HG02678 (cell line): ENCODE measurements at regions not wholly inside any gene's neighbourhood (a gene's known extent, or its start where the extent isn't known, plus 50 kb on each side); places are given as distances from the start of the nearest gene placed in this dataset.

Source experiments
- ATAC-seq: cut with Tn5 transposase; IDR thresholded peaks from one replicate; pipeline ENCODE4 v1.9.1; 2021; ENCODE audit warnings: mild to moderate bottlenecking, moderate library complexity; ENCODE audit not compliant: unreplicated experiment

DNA sequence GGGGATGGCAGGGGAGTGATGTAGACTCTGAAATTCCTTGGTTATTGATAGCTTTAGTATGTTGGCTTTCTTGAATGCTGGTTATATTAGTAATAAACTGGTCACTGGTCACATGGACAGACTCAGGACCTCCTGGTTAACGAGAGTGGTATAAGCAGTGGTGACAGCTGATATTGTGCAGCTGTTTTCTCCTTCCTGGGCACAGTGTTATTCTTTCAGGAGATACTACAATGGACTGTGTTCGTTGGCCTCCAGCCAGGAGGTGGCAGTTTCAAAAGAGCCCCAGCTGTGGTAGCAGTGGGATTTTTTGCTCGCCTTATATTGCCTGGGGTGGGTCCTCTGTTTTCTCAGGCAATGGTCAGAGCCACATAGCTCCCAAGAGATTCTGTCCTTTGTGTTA, 181.6 kb upstream of the RBMS3 start:
- ATAC-seq: no peak

GRCh38 chr3:29099775-29100174, 181.1 kb upstream of the RBMS3 start:
- ATAC-seq: no peak

GRCh38 chr3:29100292-29100691, 180.6 kb upstream of the RBMS3 start:
- no peak for ATAC-seq

DNA sequence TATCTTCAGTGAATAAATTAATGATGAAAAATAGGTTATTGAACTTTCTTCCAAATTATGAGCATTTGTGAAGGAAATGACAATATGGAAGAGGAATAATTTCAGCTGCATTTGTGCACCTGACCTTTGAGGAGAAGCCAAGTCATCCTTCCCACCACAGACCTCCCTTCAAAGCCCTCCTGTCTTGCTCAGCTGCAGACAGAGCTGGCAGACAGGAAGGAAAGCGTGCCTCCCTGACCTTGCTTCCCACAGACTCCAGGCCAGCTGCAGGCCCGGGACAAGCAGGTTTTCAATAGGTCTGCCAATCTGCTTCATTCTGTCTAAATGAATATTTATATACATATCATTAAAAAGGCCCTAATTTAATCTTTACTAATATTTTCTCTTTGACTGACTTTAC, 152.9 kb upstream of the RBMS3 start:
- no peak for ATAC-seq

DNA sequence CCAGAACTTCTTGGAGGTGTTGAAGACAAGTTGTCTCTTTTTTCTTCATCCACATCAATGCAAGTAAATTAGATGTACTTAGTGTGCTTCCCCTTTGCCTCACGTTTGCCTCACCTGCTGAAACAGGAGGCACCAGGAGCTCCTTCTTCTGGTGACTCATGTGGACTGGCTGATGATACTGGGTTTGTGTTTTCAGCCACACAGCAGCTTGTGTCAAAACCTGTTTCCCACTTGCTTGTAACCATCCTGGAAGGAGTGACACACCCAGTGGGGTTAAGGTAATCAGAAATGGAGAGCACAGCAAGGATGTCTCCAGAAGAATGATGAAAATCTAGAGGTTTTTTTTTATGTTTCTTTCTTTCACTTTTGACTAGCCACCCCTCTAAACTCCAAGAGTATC, 143.3 kb upstream of the RBMS3 start:
- no peak for ATAC-seq

DNA sequence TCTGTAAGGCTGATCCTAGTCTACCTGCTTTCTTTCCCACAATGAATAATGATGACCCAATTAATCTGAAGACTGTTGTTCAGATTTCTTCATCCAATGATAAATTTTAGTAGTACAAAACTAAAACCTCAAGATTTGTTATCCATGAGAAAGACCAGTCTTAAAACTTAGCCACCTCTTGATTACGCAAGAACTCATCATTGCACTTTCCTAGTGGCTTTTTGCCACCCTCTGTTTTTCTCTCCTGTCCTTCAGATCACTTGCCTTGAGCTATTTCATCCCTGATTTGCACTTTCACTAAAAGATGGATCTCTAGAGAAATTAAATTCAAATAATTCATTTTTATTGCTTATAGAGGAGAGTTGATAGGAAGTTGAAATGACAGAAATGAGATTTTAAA, 142.7 kb upstream of the RBMS3 start:
- ATAC-seq: no peak

GRCh38 chr3:29140666-29141065, 140.2 kb upstream of the RBMS3 start:
- no peak for ATAC-seq

GRCh38 chr3:29141197-29141917, 139.5 kb upstream of the RBMS3 start:
- ATAC-seq: no peak

DNA sequence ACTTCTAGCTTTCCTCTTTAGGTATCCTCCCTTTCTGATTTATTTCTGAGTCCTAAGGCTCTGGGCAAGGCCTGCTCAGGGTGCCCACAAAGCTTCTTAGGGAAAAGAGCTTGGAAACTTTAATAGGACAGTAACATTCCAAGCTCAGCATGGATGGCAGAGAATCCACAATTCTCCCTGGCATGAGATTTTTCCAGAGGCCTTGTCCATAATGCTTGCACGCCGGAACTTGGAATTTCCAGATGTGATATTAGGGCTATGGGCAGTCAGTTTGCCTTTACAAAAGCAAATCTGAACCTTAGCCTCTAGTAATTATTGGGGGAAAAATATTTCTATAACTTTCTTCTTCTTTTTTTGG, 139.0 kb upstream of the RBMS3 start:
- no peak for ATAC-seq

GRCh38 chr3:29143151-29143550, 137.7 kb upstream of the RBMS3 start:
- no peak for ATAC-seq

DNA sequence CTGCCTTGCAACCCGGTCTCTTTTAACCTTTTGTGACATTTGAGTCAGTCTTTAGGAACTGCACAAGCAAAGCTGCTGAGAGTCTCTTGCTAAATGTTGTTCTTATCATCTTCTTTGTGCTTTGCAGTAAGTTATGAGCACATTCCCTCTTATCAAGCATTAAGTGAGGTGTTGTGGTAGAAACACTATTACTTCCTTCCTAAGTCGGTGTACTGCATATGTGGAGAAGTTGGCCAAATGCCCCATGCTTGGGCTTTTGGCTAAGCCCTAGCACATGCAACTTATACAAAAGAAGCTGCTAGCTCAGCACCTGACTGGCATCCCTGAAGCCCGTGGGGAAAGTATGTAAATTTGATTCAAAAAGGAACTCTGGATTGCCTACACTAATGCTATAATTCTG, 136.5 kb upstream of the RBMS3 start:
- no peak for ATAC-seq

- no peak for ATAC-seq
Measured at GRCh38 chr3:29144807-29145206, 136.1 kb upstream of the RBMS3 start.

DNA sequence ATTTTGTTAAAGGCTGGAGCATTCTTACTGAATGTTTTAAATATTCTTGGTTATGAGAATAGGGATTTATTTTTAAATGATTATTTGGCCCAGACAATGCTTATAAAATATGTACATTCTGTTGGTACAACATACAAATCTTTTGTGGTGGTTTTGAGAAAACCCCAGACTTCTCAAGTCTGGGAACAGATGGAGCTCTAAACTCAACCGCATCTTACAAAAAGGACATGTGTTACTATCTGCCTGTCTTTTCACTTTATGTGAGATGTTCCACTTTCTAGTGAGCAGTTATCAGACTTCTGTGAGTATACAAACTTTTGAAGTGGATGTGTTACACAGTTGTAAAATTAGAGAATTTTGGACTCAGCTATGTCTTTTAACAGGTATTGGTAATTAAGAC, 135.5 kb upstream of the RBMS3 start:
- no peak for ATAC-seq

- no peak for ATAC-seq
Measured at GRCh38 chr3:29152379-29152778, 128.5 kb upstream of the RBMS3 start.

- peak; percentile 57 for ATAC-seq
Measured at GRCh38 chr3:29153811-29154210, 127.1 kb upstream of the RBMS3 start.

DNA sequence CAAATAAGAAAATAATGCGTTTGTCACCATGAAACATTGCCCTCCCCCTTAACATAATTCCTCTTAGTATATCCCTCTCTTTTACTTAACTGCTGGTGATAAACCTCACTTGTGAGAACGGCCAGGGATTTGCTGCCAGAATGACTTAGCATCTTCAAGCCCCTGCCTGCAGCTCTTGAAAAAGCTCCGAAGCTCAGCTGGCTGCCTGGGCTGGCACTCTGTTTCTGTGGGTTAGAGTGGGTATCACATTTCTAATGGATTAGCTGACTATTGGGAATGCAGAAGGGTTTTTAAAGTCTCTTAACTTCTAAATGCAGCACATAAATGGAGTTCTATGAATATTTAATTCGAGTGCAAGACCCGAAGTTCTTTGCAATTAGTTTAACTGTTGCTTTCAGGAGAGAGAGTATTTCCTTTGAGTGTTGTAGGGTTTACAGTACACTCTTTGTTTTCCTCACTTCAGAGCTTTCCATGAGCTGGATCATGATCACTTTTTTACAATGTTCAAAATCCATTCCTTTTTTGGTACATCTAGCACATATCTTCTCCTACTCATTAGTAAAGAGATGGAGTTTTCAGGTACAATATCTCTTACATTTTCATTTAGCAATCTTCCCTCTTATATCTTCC, 124.7 kb upstream of the RBMS3 start:
- ATAC-seq: no peak

DNA sequence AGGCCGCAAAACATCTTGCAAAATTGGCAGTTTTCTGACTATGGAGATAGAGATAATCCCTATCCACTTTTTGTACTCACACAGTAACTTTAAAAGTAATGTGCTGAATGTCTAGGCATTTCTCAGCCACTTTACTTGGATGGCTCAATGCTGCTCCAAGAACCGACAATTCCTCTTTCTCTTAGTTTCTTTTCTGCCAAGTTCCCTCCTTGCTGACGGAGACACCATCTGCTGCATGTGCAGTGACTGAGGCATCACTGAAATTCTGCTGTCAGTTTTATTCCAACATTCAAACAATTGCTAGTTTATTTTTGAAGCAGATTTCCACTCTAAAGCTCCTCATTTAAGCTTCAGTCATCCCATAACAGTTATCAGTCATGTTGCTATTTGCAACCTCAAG, 116.0 kb upstream of the RBMS3 start:
- ATAC-seq: no peak

GRCh38 chr3:29167180-29167579, 113.7 kb upstream of the RBMS3 start:
- ATAC-seq: no peak

GRCh38 chr3:29168081-29168480, 112.8 kb upstream of the RBMS3 start:
- ATAC-seq: no peak

- no peak for ATAC-seq
Measured at GRCh38 chr3:29168696-29169095, 112.2 kb upstream of the RBMS3 start.

DNA sequence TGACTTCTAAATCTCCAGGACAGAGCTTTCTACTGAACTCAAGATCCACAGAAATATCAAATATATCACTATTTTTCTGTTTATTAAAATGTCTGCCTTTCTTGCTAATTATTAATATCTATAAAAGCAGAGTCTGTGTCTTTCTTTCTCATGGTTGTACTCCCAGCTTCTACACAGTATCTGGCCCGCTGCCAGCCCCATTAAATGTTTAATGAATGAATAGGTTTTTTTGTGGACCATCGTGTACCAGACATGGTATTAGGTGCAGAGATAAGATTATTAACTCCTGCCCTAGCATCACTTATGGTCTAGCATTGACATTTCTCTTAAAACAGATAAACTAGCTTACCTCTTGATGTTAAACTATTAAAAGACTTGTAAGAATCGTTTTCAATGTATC, 111.4 kb upstream of the RBMS3 start:
- ATAC-seq: no peak

- ATAC-seq: peak; percentile 56
Measured at GRCh38 chr3:29171043-29171990, 109.6 kb upstream of the RBMS3 start.
